Naive B cell (primary cell): ENCODE measurements at regions not wholly inside any gene's neighbourhood (a gene's known extent, or its start where the extent isn't known, plus 50 kb on each side); places are given as distances from the start of the nearest gene placed in this dataset.

ENCODE experiments used
- ATAC-seq, 2 donors: fragments of 150-1000 bp; cut with Tn5 transposase; 2 replicates each; pipeline ENCODE4 v1.10.0; 2021; ENCODE audit warnings: low read depth in 2 of 2, mild to moderate bottlenecking in 2 of 2, moderate library complexity in 2 of 2
- DNase-seq: peaks from one replicate; pipeline ENCODE4 v3.0.0; 2022
- H3K27ac Mint-ChIP-seq, 6 donors: one replicate each; pipeline ENCODE4 v1.8.0; 2020 to 2022; ENCODE audit warnings: mild to moderate bottlenecking in 6 of 6, mixed read lengths in 6 of 6, moderate library complexity in 5 of 6, inconsistent platforms in 2 of 6
- H3K27me3 Mint-ChIP-seq, 3 donors: one replicate each; pipeline ENCODE4 v1.8.0; 2021 to 2022; ENCODE audit warnings: mixed read lengths in 3 of 3, mild to moderate bottlenecking in 1 of 3
- H3K36me3 Mint-ChIP-seq, 2 donors: one replicate each; pipeline ENCODE4 v1.8.0; 2020 to 2022; ENCODE audit warnings: mixed read lengths in 2 of 2, inconsistent platforms in 1 of 2, mild to moderate bottlenecking in 1 of 2
- H3K4me1 Mint-ChIP-seq, 3 donors: one replicate each; pipeline ENCODE4 v1.8.0; 2020 to 2022; ENCODE audit warnings: mixed read lengths in 3 of 3, inconsistent platforms in 1 of 3, mild to moderate bottlenecking in 1 of 3, moderate library complexity in 1 of 3
- H3K4me3 Mint-ChIP-seq, 8 donors: one replicate each; pipeline ENCODE4 v1.8.0; 2020 to 2022; ENCODE audit warnings: mild to moderate bottlenecking in 8 of 8, mixed read lengths in 8 of 8, moderate library complexity in 8 of 8, inconsistent platforms in 2 of 8
- H3K9me3 Mint-ChIP-seq, 7 donors: one replicate each; pipeline ENCODE4 v1.8.0; 2020 to 2022; ENCODE audit warnings: mixed read lengths in 7 of 7, mild to moderate bottlenecking in 5 of 7, inconsistent platforms in 2 of 7, moderate library complexity in 1 of 7

DNA sequence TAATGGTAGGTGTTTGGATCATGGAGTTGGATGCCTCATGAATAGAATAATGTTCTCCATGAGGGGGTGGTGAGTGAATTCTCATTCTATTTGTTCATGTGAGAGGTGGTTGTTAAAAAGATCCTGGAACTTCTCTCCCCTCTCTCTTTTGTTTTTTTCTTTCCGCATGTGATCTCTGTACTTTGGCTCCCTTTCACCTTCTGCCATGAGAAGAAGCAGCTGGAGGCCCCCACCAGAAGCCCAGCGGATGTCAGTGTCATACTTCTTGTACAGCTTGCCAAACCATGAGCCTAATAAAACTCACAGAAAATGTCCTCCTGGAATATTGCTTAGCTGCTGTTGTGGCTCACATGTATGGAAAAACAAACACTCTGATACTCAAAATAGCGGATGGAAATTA lies 1212.3 kb upstream of the NCAM2 start:
- Mint-ChIP-seq H3K4me1 (no peaks in the 10 kb centered on the region), H3K4me3 (no peak overlapping the region), H3K9me3 (peaks cover 3 to 20% (median 7%) of the 10 kb centered on the region in 7 donors), H3K27me3 (no peaks in the 10 kb centered on the region), H3K27ac (no peak overlapping the region), H3K36me3 (no peaks in the 10 kb centered on the region)
- DNase-seq, result no peak
- no peak for ATAC-seq

DNA sequence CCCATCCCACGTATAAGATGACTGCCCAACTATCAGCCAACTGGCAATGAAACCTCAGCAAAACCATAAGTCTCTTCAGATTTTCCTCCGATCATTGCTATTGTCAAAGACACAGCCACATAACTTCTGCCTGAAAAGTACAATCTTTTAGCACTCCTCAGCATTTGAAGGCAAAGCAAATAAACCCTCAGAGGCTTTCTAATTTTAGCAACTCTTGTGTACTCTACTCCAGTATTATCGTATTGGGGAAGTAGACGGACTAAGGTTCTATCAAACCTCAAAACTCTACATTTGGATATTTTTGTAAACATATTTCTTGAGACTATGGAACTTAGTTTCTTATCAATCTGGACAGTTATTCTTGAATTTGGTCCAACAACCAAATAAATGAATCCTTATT lies 1206.2 kb upstream of the NCAM2 start:
- no peaks in the 10 kb centered on the region for H3K36me3 Mint-ChIP-seq
- H3K4me3 Mint-ChIP-seq, result no peak overlapping the region
- no peak overlapping the region for H3K27ac Mint-ChIP-seq
- peaks cover 0 to 5% (median 2%) of the 10 kb centered on the region in 7 donors for H3K9me3 Mint-ChIP-seq
- H3K4me1 Mint-ChIP-seq, result no peaks in the 10 kb centered on the region
- ATAC-seq (no peak), DNase-seq (no peak)
- no peaks in the 10 kb centered on the region for H3K27me3 Mint-ChIP-seq

DNA sequence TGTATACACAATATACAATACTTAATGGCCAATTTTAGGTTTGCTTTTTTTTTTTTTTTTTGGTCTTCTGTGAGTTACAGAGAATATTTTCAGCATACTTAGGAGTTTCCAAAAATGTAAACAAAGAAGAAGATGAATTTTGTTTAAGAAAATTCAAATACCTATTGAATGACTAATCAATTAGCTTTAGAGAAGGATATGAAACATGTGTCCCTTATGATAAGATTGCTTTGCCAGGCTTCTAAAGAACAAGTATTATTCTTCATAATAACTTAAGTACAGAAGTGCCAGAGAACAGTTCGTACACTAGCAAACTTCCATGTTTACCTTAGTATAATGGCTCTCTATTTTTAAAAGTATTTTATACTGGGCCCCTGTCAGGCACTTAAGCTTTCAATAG lies 1191.0 kb upstream of the NCAM2 start:
- Mint-ChIP-seq H3K4me1 (no peaks in the 10 kb centered on the region), H3K27me3 (no peaks in the 10 kb centered on the region), H3K4me3 (no peak overlapping the region), H3K36me3 (no peaks in the 10 kb centered on the region), H3K27ac (no peak overlapping the region), H3K9me3 (peaks cover 0 to 4% (median under 1%) of the 10 kb centered on the region in 7 donors)
- DNase-seq (no peak), ATAC-seq (no peak)

DNA sequence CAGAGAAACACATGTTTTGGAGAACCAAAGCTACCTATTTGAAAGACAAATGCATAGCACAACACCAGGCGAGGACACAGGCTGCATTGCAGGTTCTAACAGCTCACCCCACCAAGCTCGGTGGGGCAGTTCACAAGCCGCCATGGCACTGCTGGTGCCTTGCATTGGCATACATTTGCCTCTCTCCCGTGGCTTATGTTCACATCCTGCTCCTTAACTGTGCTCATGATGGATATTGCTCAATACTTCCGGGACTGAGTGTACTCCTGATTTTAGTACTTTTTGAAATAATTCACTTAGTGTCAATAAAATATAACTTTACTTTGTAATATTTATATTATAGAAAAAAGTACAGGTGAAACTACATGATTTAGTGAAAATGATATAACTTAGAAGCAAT lies 1187.4 kb upstream of the NCAM2 start:
- Mint-ChIP-seq H3K27me3 (no peaks in the 10 kb centered on the region), H3K4me1 (no peaks in the 10 kb centered on the region), H3K9me3 (peaks cover 0 to 13% (median 4%) of the 10 kb centered on the region in 7 donors), H3K36me3 (no peaks in the 10 kb centered on the region), H3K4me3 (no peak overlapping the region), H3K27ac (no peak overlapping the region)
- no peak for ATAC-seq
- DNase-seq, result no peak

DNA sequence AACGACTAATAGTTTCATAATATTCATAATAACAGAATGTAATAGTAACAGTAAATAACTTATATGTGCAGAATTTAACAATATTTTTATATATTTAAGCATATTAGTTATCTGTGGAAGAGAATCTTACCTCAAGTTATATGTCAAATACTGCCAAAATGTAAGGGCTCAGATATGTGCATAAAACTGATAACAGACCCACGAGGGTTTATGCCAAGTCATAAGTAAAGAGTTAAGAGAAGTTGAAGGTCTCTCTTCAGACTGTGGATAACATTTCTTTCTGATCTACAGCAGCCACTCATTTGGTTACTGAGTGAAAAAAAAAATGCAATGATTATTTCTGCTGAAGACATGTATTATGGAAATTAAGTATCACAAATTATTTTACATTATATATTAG lies 1167.8 kb upstream of the NCAM2 start:
- H3K27ac Mint-ChIP-seq, result no peak overlapping the region
- H3K4me3 Mint-ChIP-seq, result no peak overlapping the region
- peaks cover 0 to 2% (median 0%) of the 10 kb centered on the region in 3 donors for H3K4me1 Mint-ChIP-seq
- H3K27me3 Mint-ChIP-seq, result no peaks in the 10 kb centered on the region
- peaks cover 0 to 7% (median 4%) of the 10 kb centered on the region in 7 donors for H3K9me3 Mint-ChIP-seq
- H3K36me3 Mint-ChIP-seq, result no peaks in the 10 kb centered on the region
- no peak for ATAC-seq
- no peak for DNase-seq

DNA sequence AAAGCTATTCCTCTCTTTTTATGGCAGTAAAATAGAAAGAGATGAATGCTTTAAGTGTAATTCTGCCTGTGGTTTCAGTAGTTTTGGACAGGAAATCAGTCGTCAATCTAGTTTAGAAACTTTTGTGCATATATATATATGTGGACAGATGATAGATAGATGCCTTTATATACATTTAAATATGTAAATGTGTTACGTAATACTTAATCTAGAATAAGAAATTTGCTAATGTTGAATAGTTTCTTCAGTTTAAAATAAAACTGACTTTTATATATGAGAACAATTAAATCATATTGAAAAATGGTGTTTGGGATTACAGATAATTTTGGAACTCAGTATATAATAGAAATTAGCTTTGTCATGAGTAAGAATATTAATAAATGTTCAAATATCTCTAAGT lies 1165.7 kb upstream of the NCAM2 start:
- Mint-ChIP-seq H3K9me3 (peaks cover 0 to 8% (median 2%) of the 10 kb centered on the region in 7 donors), H3K4me3 (no peak overlapping the region), H3K27ac (no peak overlapping the region), H3K4me1 (no peaks in the 10 kb centered on the region), H3K36me3 (no peaks in the 10 kb centered on the region), H3K27me3 (no peaks in the 10 kb centered on the region)
- DNase-seq, result no peak
- no peak for ATAC-seq

DNA sequence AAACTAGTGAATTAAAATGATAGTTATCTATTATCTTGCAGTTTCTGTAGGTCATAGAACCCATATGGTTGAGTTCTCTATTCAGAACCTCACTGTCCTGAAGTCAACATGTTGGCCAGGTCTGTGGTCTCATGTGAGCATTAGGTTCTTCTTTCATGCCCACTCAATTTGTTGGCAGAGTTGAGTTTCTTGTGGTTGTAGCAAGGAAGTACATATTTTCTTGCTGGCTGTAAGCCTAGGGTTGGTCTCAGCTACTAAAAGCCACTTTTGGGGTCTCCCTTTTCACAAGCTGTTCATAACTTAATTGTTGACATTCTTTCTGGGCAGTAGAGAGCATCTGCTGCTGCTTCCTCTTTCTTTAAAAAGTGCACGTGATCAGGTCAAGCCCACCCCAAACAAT lies 1165.1 kb upstream of the NCAM2 start:
- Mint-ChIP-seq H3K4me3 (no peak overlapping the region), H3K36me3 (no peaks in the 10 kb centered on the region), H3K27me3 (no peaks in the 10 kb centered on the region), H3K4me1 (no peaks in the 10 kb centered on the region), H3K27ac (no peak overlapping the region), H3K9me3 (peaks cover 0 to 8% (median 2%) of the 10 kb centered on the region in 7 donors)
- DNase-seq (no peak), ATAC-seq (no peak)

DNA sequence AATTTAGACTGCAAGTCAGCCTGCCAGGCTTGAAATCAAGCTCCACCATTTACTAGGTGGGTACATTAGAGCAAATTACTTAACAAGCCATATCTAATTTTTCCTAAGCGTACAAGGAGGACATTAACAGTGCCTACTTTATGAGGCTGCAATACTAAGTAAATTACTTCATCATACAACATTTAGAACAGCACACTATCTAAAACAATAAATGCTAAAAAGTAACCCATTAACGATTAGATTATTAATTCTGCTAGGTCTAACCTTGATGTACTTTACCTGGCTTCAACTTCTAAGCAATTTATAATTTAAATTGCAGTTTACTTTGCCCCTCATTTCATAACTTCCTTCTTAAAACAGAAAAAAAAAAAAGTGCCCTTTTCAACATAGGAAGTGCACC lies 1155.6 kb upstream of the NCAM2 start:
- ATAC-seq (no peak), DNase-seq (no peak)
- H3K4me1 Mint-ChIP-seq, result no peaks in the 10 kb centered on the region
- H3K9me3 Mint-ChIP-seq, result peaks cover 0 to 10% (median 1%) of the 10 kb centered on the region in 7 donors
- H3K27ac Mint-ChIP-seq, result no peak overlapping the region
- H3K36me3 Mint-ChIP-seq, result no peaks in the 10 kb centered on the region
- no peaks in the 10 kb centered on the region for H3K27me3 Mint-ChIP-seq
- no peak overlapping the region for H3K4me3 Mint-ChIP-seq

DNA sequence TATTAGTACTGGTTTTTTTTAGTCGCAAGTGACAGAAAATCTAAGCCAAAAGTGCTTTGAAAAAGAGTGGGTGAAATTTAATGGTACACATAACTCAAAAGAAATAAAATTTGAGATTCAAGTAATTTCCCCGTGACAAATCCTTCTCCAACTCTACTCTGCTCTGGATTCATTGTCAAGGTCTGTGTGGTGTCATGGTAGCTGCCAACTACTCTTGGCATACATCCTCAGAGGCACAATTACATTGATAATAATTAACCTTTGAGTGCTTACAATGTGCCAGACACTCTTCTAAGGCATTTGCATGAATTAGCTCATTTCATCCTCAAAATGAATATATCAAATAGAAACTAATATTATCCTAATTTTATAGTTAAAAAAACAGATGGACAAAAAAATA lies 1153.9 kb upstream of the NCAM2 start:
- Mint-ChIP-seq H3K9me3 (peaks cover 0 to 6% (median 0%) of the 10 kb centered on the region in 7 donors), H3K27me3 (no peaks in the 10 kb centered on the region)

DNA sequence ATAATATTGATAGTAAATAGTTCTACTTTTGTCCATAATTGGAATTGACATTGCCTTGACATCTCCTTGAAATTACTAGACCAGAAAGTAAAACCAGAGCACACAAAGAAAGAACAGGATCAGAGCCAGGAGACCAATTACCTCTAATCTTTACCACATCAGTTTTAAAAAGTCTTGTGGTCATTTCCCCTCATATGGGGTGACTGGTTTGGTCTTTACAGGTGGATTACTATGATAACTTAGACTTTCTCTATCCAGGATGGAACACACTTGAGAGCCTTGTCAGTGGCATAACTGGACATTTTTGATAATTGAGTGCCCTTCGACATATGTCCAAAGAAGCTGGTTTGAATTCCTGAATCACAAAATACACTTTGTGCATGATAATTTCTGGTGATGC lies 1148.1 kb upstream of the NCAM2 start:
- H3K27ac Mint-ChIP-seq, result no peak overlapping the region
- no peak for DNase-seq
- H3K27me3 Mint-ChIP-seq, result no peaks in the 10 kb centered on the region
- peaks cover 0 to 16% (median 3%) of the 10 kb centered on the region in 7 donors for H3K9me3 Mint-ChIP-seq
- no peaks in the 10 kb centered on the region for H3K36me3 Mint-ChIP-seq
- no peak for ATAC-seq
- H3K4me3 Mint-ChIP-seq, result no peak overlapping the region
- no peaks in the 10 kb centered on the region for H3K4me1 Mint-ChIP-seq

More for the DNA sequence above, 1153.9 kb upstream of the NCAM2 start:
- Mint-ChIP-seq H3K4me3 (no peak overlapping the region), H3K4me1 (no peaks in the 10 kb centered on the region), H3K27ac (no peak overlapping the region), H3K36me3 (no peaks in the 10 kb centered on the region)
- DNase-seq (no peak), ATAC-seq (no peak)

DNA sequence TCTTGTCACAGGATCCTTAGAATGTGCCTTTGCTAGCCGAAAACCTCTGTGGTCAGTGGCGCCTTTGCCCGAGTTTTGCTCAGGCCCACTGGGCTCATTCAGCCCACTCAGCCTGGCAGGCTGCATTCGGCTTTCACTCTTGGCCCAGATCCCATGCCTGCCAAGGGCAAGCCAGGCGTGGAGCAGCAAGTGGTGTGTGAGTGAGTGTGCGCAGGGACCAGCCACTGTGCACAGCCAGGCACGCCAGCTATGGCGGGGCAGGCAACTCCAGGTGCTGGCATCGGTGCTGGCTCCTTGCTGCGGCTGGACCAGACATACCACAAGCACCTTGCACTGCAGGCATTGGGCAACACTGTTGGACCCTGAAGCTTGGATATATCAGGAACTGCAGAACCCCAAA lies 1145.1 kb upstream of the NCAM2 start:
- no peak overlapping the region for H3K4me3 Mint-ChIP-seq
- no peak for ATAC-seq
- H3K27me3 Mint-ChIP-seq, result no peaks in the 10 kb centered on the region
- H3K4me1 Mint-ChIP-seq, result no peaks in the 10 kb centered on the region
- no peak for DNase-seq
- H3K9me3 Mint-ChIP-seq, result peaks cover 0 to 12% (median 4%) of the 10 kb centered on the region in 7 donors
- no peak overlapping the region for H3K27ac Mint-ChIP-seq
- no peaks in the 10 kb centered on the region for H3K36me3 Mint-ChIP-seq

DNA sequence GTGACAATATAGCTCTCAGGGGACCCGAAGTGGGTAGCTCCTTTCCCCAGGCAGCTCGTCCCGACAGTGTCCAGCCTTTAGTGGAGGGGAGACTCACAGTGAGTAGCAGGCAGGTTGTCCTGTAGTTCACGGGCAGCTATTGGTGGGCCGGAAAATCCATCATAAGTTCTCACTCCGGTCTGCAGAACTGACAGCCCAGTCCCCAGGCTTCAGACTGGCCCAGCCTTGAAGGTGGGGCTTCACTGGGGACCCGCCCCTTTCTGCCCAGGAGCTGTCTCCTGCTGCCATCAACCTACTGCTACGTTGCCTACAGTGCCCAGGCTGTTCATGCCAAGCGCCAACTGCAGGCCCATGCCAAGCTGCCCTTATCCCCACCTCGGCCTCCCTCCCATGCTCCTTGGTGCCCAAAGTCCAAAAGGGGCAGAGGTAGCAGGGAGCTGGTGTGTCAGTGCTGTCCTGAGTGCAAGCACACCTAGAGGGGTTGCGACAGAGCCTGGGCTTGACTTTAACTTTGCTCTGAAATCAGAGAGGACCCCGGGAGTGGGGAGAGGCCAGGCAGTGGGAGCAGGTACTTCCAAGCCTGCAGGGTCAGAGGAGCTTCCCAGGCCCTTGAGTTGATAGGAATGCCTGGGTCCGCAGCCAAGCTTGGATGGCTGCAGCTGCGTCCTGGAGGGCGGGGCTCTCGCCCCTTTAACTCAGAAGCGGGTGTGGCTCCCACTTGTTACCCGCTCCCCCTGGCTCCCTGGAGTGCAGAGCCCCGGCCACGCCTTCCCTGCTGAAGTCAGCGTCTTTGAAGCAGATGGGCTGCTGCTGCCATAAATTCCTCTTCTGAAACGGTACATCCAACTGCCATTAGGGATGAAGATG lies 1144.3 kb upstream of the NCAM2 start:
- DNase-seq (no peak), ATAC-seq (no peak)
- no peaks in the 10 kb centered on the region for H3K27me3 Mint-ChIP-seq
- no peak overlapping the region for H3K27ac Mint-ChIP-seq
- H3K9me3 Mint-ChIP-seq, result peaks cover 0 to 12% (median 4%) of the 10 kb centered on the region in 7 donors
- H3K4me3 Mint-ChIP-seq, result peak overlapping the region in 1 of 8 donors; percentile 9
- H3K36me3 Mint-ChIP-seq, result no peaks in the 10 kb centered on the region
- no peaks in the 10 kb centered on the region for H3K4me1 Mint-ChIP-seq

DNA sequence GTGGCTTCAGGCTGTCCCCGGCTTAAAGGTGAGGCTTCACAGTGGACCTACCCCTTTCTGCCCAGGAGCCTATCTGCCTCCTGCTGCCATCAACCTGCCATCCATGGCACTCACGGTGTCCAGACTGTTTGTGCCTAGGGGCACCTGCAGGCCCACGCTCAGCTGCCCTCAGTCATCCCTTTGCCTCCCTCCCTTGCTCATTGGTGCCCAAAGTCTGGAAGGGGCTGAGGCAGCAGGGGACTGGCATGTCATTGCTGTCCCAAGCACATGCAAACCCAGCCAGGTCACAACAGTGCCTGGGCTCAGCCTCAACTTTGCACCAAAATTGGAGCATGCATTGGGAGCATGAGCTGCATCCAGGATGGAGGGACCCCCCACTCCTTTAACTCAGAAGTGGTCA lies 1142.7 kb upstream of the NCAM2 start:
- Mint-ChIP-seq H3K4me3 (peak overlapping the region in 1 of 8 donors; percentile 60), H3K36me3 (no peaks in the 10 kb centered on the region), H3K27ac (no peak overlapping the region), H3K27me3 (no peaks in the 10 kb centered on the region), H3K9me3 (peaks cover 0 to 12% (median 4%) of the 10 kb centered on the region in 7 donors), H3K4me1 (no peaks in the 10 kb centered on the region)
- ATAC-seq (no peak), DNase-seq (no peak)

DNA sequence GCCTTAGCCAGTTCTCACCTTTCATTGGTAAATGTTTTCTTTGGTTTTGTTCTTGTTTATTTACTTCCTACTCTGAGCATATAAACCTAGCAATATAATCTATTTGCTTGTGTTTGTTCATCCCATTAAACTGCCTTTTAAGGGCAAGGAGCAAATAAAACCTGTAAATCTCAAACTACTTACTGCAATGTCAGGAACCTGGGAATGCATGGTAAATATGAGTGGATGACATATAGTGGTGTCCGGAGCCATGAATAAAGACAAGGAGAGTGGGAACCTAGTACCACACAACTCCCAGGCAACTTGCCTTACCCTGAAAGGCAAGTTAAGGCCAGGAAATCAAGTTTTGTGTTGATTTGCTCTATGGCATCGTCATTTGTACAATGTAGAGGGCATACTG lies 1133.7 kb upstream of the NCAM2 start:
- Mint-ChIP-seq H3K36me3 (no peaks in the 10 kb centered on the region), H3K4me1 (no peaks in the 10 kb centered on the region), H3K27ac (no peak overlapping the region), H3K9me3 (peaks cover 0 to 6% (median 0%) of the 10 kb centered on the region in 7 donors), H3K4me3 (no peak overlapping the region), H3K27me3 (no peaks in the 10 kb centered on the region)
- ATAC-seq (no peak), DNase-seq (no peak)
